H1 (cell line): ENCODE measurements at regions not wholly inside any gene's neighbourhood (a gene's known extent, or its start where the extent isn't known, plus 50 kb on each side); places are given as distances from the start of the nearest gene placed in this dataset.

ENCODE experiments used
- CTCF ChIA-PET: fragments of 300-600 bp; sonication (Branson Sonifier 250); formaldehyde crosslinking; loops from one replicate; lab custom pipeline; 2021; ENCODE audit not compliant: partially characterized antibody; lab: Charles Lee
- POLR2A ChIA-PET: fragments of 300-600 bp; sonication (Branson Sonifier 250); formaldehyde crosslinking; loops from one replicate; lab custom pipeline; 2021; ENCODE audit warnings: inconsistent platforms; ENCODE audit not compliant: partially characterized antibody; lab: Charles Lee
- DNase-seq, 2 experiments: peaks; one replicate each; pipeline versions ENCODE4 v3.0.0 to v3.0.0-alpha.2; 2010 to 2022; ENCODE audit warnings: low spot score in 2 of 2, low read depth in 1 of 2, mixed read lengths in 1 of 2
- FAIRE-seq: peaks from 2 replicates; lab custom pipeline; 2011; peaks lifted over from hg19 to GRCh38; lab: Jason Lieb, UNC
- H2AFZ ChIP-seq: 2 replicates; pipeline ENCODE4 v1.8.1; 2012; ENCODE audit warnings: low read length, inconsistent platforms
- H2AK5ac ChIP-seq: 2 replicates; pipeline ENCODE4 v1.6.1; 2013; ENCODE audit warnings: low read depth, low read length
- H2BK120ac ChIP-seq: replicated peaks from 2 replicates; pipeline ENCODE3; 2013; ENCODE audit warnings: low read depth, low read length, inconsistent platforms
- H2BK12ac ChIP-seq: 2 replicates; pipeline ENCODE4 v1.6.1; 2013; ENCODE audit warnings: low read depth, low read length
- H2BK15ac ChIP-seq: 2 replicates; pipeline ENCODE4 v1.6.1; 2013; ENCODE audit warnings: low read length
- H2BK20ac ChIP-seq: 2 replicates; pipeline ENCODE4 v1.6.1; 2013; ENCODE audit warnings: low read length
- H2BK5ac ChIP-seq: 2 replicates; pipeline ENCODE4 v1.6.1; 2013; ENCODE audit warnings: low read depth, low read length
- H3K14ac ChIP-seq: 2 replicates; pipeline ENCODE4 v1.6.1; 2013; ENCODE audit warnings: inconsistent platforms; ENCODE audit not compliant: insufficient read length
- H3K18ac ChIP-seq: 2 replicates; pipeline ENCODE4 v1.6.1; 2013; ENCODE audit warnings: low read length; ENCODE audit errors: extremely low read depth
- H3K23ac ChIP-seq: 2 replicates; pipeline ENCODE4 v1.6.1; 2013; ENCODE audit warnings: inconsistent platforms; ENCODE audit not compliant: insufficient read length
- H3K23me2 ChIP-seq: 2 replicates; pipeline ENCODE4 v1.6.1; 2013; ENCODE audit warnings: low read depth, low read length
- H3K27ac ChIP-seq: 2 replicates; pipeline ENCODE4 v1.6.1; 2011; ENCODE audit warnings: low read depth, low read length, inconsistent platforms
- H3K27me3 ChIP-seq, 4 experiments: replicated peaks in 1 of 4; 1 replicate in 1 of 4; 2 replicates in 3 of 4; pipeline versions ENCODE4 v1.6.1 to v1.8.1; 2011 to 2013; ENCODE audit warnings: low read length in 3 of 4, mild to moderate bottlenecking in 3 of 4, inconsistent platforms in 2 of 4, mixed read lengths in 2 of 4, moderate library complexity in 1 of 4; ENCODE audit not compliant: control insufficient read depth in 3 of 4, insufficient read depth in 3 of 4; ENCODE audit errors: extremely low read depth in 1 of 4
- H3K36me3 ChIP-seq, 4 experiments: 2 replicates each; pipeline versions ENCODE4 v1.6.1 to v1.8.1; 2011 to 2013; ENCODE audit warnings: mild to moderate bottlenecking in 4 of 4, low read length in 3 of 4, moderate library complexity in 2 of 4, control low read depth in 1 of 4, inconsistent platforms in 1 of 4; ENCODE audit not compliant: insufficient read depth in 4 of 4, control insufficient read depth in 2 of 4
- H3K4ac ChIP-seq: replicated peaks from 2 replicates; pipeline ENCODE3; 2013; ENCODE audit warnings: low read length, low read depth, mixed read lengths, inconsistent platforms; ENCODE audit not compliant: insufficient read length
- H3K4me1 ChIP-seq, 4 experiments: replicated peaks in 1 of 4; 1 replicate in 1 of 4; 2 replicates in 3 of 4; pipeline versions ENCODE4 v1.6.1 to v1.8.1; 2011 to 2013; ENCODE audit warnings: low read length in 3 of 4, inconsistent platforms in 2 of 4, mixed read lengths in 1 of 4; ENCODE audit not compliant: insufficient read depth in 4 of 4, control insufficient read depth in 3 of 4
- H3K4me2 ChIP-seq, 2 experiments: 2 replicates each; pipeline versions ENCODE4 v1.6.1 to v1.8.1; 2011 to 2013; ENCODE audit warnings: low read depth in 2 of 2, low read length in 2 of 2, control low read depth in 1 of 2, inconsistent platforms in 1 of 2, mild to moderate bottlenecking in 1 of 2; ENCODE audit not compliant: insufficient read depth in 1 of 2
- H3K4me3 ChIP-seq, 4 experiments: fragments of 200-600, 300-600 bp in 1 of 4; sonication (generic), shearing (Covaris generic), sonication (Bioruptor Twin) in 1 of 4; 2 replicates each; pipeline versions ENCODE4 v1.5.1 to v1.8.1; 2011 to 2016; ENCODE audit warnings: low read length in 4 of 4, low read depth in 3 of 4, control low read depth in 2 of 4, inconsistent platforms in 2 of 4, mild to moderate bottlenecking in 2 of 4, mixed read lengths in 1 of 4, moderate library complexity in 1 of 4; ENCODE audit not compliant: insufficient read depth in 2 of 4; ENCODE audit errors: extremely low read depth in 1 of 4
- H3K56ac ChIP-seq: replicated peaks from 2 replicates; pipeline ENCODE3; 2013; ENCODE audit warnings: low read depth, mild to moderate bottlenecking, mixed read lengths, low read length, inconsistent platforms; ENCODE audit not compliant: insufficient read length
- H3K79me1 ChIP-seq: 2 replicates; pipeline ENCODE4 v1.6.1; 2013; ENCODE audit warnings: low read depth, low read length, control low read depth
- H3K79me2 ChIP-seq, 2 experiments: 2 replicates each; pipeline versions ENCODE4 v1.6.1 to v1.8.1; 2012 to 2013; ENCODE audit warnings: low read length in 2 of 2, mild to moderate bottlenecking in 2 of 2, inconsistent platforms in 1 of 2; ENCODE audit not compliant: insufficient read depth in 2 of 2, control insufficient read depth in 1 of 2
- H3K9ac ChIP-seq, 4 experiments: replicated peaks in 1 of 4; 1 replicate in 1 of 4; 2 replicates in 3 of 4; pipeline versions ENCODE4 v1.6.1 to v1.8.1; 2011 to 2013; ENCODE audit warnings: low read depth in 3 of 4, low read length in 3 of 4, control low read depth in 2 of 4, mild to moderate bottlenecking in 2 of 4, moderate library complexity in 2 of 4, inconsistent platforms in 1 of 4; ENCODE audit errors: extremely low read depth in 1 of 4
- H3K9me3 ChIP-seq, 2 experiments: 2 replicates each; pipeline versions ENCODE4 v1.6.1 to v1.8.1; 2012 to 2013; ENCODE audit warnings: mild to moderate bottlenecking in 2 of 2, moderate library complexity in 2 of 2, control low read depth in 1 of 2, inconsistent platforms in 1 of 2, low read depth in 1 of 2, low read length in 1 of 2, mixed read lengths in 1 of 2; ENCODE audit not compliant: insufficient read depth in 2 of 2
- H4K20me1 ChIP-seq, 2 experiments: replicated peaks in 1 of 2; 2 replicates each; pipeline versions ENCODE3 to v1.8.1; 2011 to 2013; ENCODE audit warnings: inconsistent platforms in 2 of 2, low read length in 2 of 2, mild to moderate bottlenecking in 1 of 2; ENCODE audit not compliant: insufficient read depth in 2 of 2, control insufficient read depth in 1 of 2
- H4K5ac ChIP-seq: 2 replicates; pipeline ENCODE4 v1.6.1; 2013; ENCODE audit warnings: low read length, low read depth, mixed read lengths, inconsistent platforms; ENCODE audit not compliant: insufficient read length
- H4K8ac ChIP-seq: 2 replicates; pipeline ENCODE4 v1.8.0; 2013; ENCODE audit warnings: mild to moderate bottlenecking, moderate library complexity, low read length, inconsistent platforms; ENCODE audit not compliant: insufficient read depth; ENCODE audit errors: extremely low read depth
- H4K91ac ChIP-seq: replicated peaks from 2 replicates; pipeline ENCODE3; 2013; ENCODE audit warnings: low read length, mixed read lengths, inconsistent platforms; ENCODE audit not compliant: insufficient read length
- JUND ChIP-seq: IDR thresholded peaks from 2 replicates; pipeline ENCODE4 v1.6.1; 2011; ENCODE audit warnings: mild to moderate bottlenecking, improper control_type of control experiment, low read length
- POLR2A ChIP-seq, 2 experiments: IDR thresholded peaks; 1 replicate in 1 of 2; 2 replicates in 1 of 2; pipeline ENCODE4 v1.6.1; 2011; ENCODE audit warnings: low read depth in 2 of 2, low read length in 2 of 2, mild to moderate bottlenecking in 2 of 2; ENCODE audit errors: control extremely low read depth in 1 of 2
- RAD21 ChIP-seq, 2 experiments: IDR thresholded peaks in 1 of 2; conservative IDR thresholded peaks in 1 of 2; 2 replicates each; pipeline ENCODE4 v1.6.1; 2011; ENCODE audit warnings: low read depth in 2 of 2, low read length in 2 of 2, improper control_type of control experiment in 1 of 2, inconsistent platforms in 1 of 2, mild to moderate bottlenecking in 1 of 2, moderate library complexity in 1 of 2
- RBBP5 ChIP-seq: IDR thresholded peaks from 2 replicates; pipeline ENCODE4 v1.7.1; 2012; ENCODE audit warnings: low read depth, mild to moderate bottlenecking, inconsistent platforms, low read length, moderate library complexity, borderline replicate concordance
- RFX5 ChIP-seq: IDR thresholded peaks from 2 replicates; pipeline ENCODE4 v1.6.1; 2011; ENCODE audit warnings: low read depth, low read length, improper control_type of control experiment, borderline replicate concordance

DNA sequence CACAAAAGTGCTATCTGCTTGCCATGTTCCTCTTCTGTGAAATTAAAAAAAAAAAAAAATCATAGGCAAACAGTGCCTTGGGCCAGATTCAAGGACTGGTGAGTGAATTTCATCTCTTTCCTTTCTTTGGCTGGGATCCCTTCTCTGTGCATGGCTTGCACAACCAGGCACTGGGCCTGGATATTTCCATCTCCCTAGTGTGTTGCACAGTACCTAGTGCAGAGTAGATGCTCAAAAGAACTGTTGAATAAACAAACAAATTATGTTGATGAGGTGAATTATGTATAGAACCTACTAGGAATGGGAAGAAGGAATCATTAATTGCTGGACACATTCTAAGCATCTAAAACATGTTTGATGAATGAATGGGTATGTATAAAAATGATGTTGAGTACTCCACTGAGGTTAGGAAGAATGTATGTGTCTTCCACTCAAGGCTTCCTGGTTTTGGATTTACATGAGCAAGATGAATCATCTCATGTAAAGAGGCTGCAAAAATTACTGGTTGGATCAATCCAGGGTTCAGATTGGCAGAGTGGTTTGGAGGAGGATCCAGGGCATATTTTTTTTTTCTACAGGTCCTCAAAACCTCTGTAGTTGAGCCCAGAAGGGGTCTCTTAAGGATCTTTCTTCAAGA is 93.2 kb downstream of the EMP1 start:
- Histone ChIP-seq H3K36me3 (no peaks in the 10 kb centered on the region), H2BK20ac (no peak overlapping the region), H3K18ac (no peak overlapping the region), H2BK15ac (no peak overlapping the region), H3K9me3 (no peaks in the 10 kb centered on the region), H3K23me2 (no peaks in the 10 kb centered on the region; the same call in 1 of the 2 replicates), H3K4ac (no peak overlapping the region), H3K4me2 (no peak overlapping the region), H2AFZ (no peak overlapping the region), H3K4me1 (no peaks in the 10 kb centered on the region), H3K27ac (no peak overlapping the region)
- TF ChIP-seq RAD21 (IDR thresholded peaks at IDR 0.05 in 1 of 2, conservative IDR thresholded peaks at IDR 0.05 in 1 of 2; ENCODE audit: low read depth in 2 of 2, low read length in 2 of 2) (no peak), RBBP5 (no peak), JUND (no peak), RFX5 (no peak), POLR2A (IDR thresholded peaks at IDR 0.05; ENCODE audit: control extremely low read depth in 1 of 2, low read depth in 2 of 2, low read length in 2 of 2) (no peak)
- TF ChIP-seq, all 59 proteins: peak for 0
- POLR2A ChIA-PET: interaction anchor here (0.7 kb wide), 1 partner anchor 22 kb away, joined by 3 read pairs; no protein-coding TSS in a partner anchor
- Histone ChIP-seq H3K27me3 (no peaks in the 10 kb centered on the region), H3K79me1 (no peaks in the 10 kb centered on the region), H3K79me2 (no peaks in the 10 kb centered on the region), H4K91ac (no peak overlapping the region), H2BK5ac (no peak overlapping the region), H4K20me1 (peaks cover 0 to 1% of the 10 kb centered on the region in 2 experiments), H2BK120ac (no peak overlapping the region), H4K8ac (no peak overlapping the region), H3K9ac (no peak overlapping the region), H3K23ac (no peak overlapping the region), H2AK5ac (no peak overlapping the region), H3K4me3 (no peak overlapping the region), H3K56ac (no peak overlapping the region), H4K5ac (no peak overlapping the region), H2BK12ac (no peak overlapping the region), H3K14ac (no peak overlapping the region)
- CTCF ChIA-PET: interaction anchor here (1.6 to 2.3 kb wide), 3 partner anchors 11 to 245 kb away, joined by 3 to 9 read pairs (median 9); no protein-coding TSS in a partner anchor
- FAIRE-seq: no peak
- no peak for DNase-seq
